A673 (cell line): ENCODE measurements at regions not wholly inside any gene's neighbourhood (a gene's known extent, or its start where the extent isn't known, plus 50 kb on each side); places are given as distances from the start of the nearest gene placed in this dataset.

Experiments
- EZH2 ChIP-seq: fragments of 200-600 bp; sonication (generic); IDR thresholded peaks from 2 replicates; pipeline ENCODE4 v1.6.1; 2017; ENCODE audit warnings: borderline replicate concordance, low read depth, mild to moderate bottlenecking, mixed read lengths, antibody characterized with exemption, low read length; ENCODE audit not compliant: poor library complexity, severe bottlenecking
- TF ChIP-seq, protein P1 (sequence below): fragments of 300-800, 200-600 bp; sonication (generic); conservative IDR thresholded peaks from 2 replicates; pipeline ENCODE4 v1.5.1; 2017; ENCODE audit warnings: low read depth, mild to moderate bottlenecking, antibody characterized with exemption, low read length, moderate library complexity, mixed read lengths

DNA sequence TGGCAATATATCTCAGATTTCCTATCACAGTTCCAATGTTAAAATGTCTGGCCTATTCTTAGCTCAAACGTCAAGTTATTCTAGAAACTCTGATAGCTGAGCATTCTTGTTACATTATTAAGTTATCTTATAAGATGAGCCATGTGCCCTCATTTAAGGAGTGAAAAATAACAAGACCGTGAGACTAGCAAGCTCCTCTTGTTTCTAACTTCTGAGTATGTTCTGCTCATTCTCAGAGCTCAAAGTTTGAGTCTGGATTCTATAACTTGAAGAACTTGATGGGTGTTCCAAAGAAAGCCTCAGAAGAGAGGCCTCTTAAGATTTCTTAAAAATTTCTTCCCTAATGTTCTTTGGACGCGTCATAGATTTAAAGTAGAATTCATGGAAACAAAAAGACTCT, 215.2 kb downstream of the HTR7 start:
- TF ChIP-seq, protein P1, sequence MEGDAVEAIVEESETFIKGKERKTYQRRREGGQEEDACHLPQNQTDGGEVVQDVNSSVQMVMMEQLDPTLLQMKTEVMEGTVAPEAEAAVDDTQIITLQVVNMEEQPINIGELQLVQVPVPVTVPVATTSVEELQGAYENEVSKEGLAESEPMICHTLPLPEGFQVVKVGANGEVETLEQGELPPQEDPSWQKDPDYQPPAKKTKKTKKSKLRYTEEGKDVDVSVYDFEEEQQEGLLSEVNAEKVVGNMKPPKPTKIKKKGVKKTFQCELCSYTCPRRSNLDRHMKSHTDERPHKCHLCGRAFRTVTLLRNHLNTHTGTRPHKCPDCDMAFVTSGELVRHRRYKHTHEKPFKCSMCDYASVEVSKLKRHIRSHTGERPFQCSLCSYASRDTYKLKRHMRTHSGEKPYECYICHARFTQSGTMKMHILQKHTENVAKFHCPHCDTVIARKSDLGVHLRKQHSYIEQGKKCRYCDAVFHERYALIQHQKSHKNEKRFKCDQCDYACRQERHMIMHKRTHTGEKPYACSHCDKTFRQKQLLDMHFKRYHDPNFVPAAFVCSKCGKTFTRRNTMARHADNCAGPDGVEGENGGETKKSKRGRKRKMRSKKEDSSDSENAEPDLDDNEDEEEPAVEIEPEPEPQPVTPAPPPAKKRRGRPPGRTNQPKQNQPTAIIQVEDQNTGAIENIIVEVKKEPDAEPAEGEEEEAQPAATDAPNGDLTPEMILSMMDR = no peak
- TF ChIP-seq EZH2 = no peak
